Keratinocyte (primary cell): ENCODE measurements at regions not wholly inside any gene's neighbourhood (a gene's known extent, or its start where the extent isn't known, plus 50 kb on each side); places are given as distances from the start of the nearest gene placed in this dataset.

Experiments
- DNase-seq: peaks from one replicate; pipeline ENCODE4 v3.0.0-alpha.2; 2011; ENCODE audit warnings: low read depth, missing footprints, low spot score
- FAIRE-seq: peaks from 2 replicates; lab custom pipeline; 2011; peaks lifted over from hg19 to GRCh38; lab: Jason Lieb, UNC
- H2AFZ ChIP-seq: 2 replicates; pipeline ENCODE4 v1.6.0; 2012; ENCODE audit warnings: low read length, control low read depth, inconsistent platforms; ENCODE audit not compliant: control insufficient read depth
- H3K27ac ChIP-seq: 2 replicates; pipeline ENCODE4 v1.5.1; 2011; ENCODE audit warnings: low read length; ENCODE audit not compliant: control insufficient read depth, insufficient read depth
- H3K27me3 ChIP-seq: 3 replicates; pipeline ENCODE4 v1.6.0; 2011; ENCODE audit warnings: low read length; ENCODE audit not compliant: control insufficient read depth, insufficient read depth; ENCODE audit errors: extremely low read depth
- H3K36me3 ChIP-seq, 2 experiments: 2 replicates in 1 of 2; 3 replicates in 1 of 2; pipeline ENCODE4 v1.5.1; 2011; ENCODE audit warnings: low read length in 2 of 2, mild to moderate bottlenecking in 1 of 2; ENCODE audit not compliant: control insufficient read depth in 2 of 2, insufficient read depth in 2 of 2; ENCODE audit errors: extremely low read depth in 1 of 2
- H3K4me1 ChIP-seq: 3 replicates; pipeline ENCODE4 v1.5.1; 2011; ENCODE audit warnings: low read length; ENCODE audit not compliant: control insufficient read depth, insufficient read depth; ENCODE audit errors: extremely low read depth
- H3K4me2 ChIP-seq: 3 replicates; pipeline ENCODE4 v1.6.0; 2011; ENCODE audit warnings: low read depth, low read length; ENCODE audit not compliant: control insufficient read depth, insufficient read depth; ENCODE audit errors: extremely low read depth
- H3K4me3 ChIP-seq, 3 experiments: fragments of 200-600 bp in 1 of 3; sonication (generic) in 1 of 3; 2 replicates in 2 of 3; 3 replicates in 1 of 3; pipeline ENCODE4 v1.5.1; 2011 to 2016; ENCODE audit warnings: low read length in 3 of 3, mild to moderate bottlenecking in 3 of 3, control low read depth in 2 of 3, inconsistent platforms in 1 of 3, low read depth in 1 of 3, mixed read lengths in 1 of 3, mixed run types in 1 of 3, moderate library complexity in 1 of 3; ENCODE audit not compliant: control insufficient read depth in 2 of 3, insufficient read depth in 2 of 3; ENCODE audit errors: extremely low read depth in 1 of 3
- H3K79me2 ChIP-seq: 2 replicates; pipeline ENCODE4 v1.6.0; 2012; ENCODE audit warnings: low read length; ENCODE audit not compliant: control insufficient read depth, insufficient read depth
- H3K9ac ChIP-seq: 3 replicates; pipeline ENCODE4 v1.6.0; 2011; ENCODE audit warnings: low read length; ENCODE audit not compliant: control insufficient read depth, insufficient read depth; ENCODE audit errors: extremely low read depth
- H3K9me1 ChIP-seq: 3 replicates; pipeline ENCODE4 v1.6.0; 2011; ENCODE audit warnings: low read length; ENCODE audit not compliant: control insufficient read depth, insufficient read depth; ENCODE audit errors: extremely low read depth
- H3K9me3 ChIP-seq: 2 replicates; pipeline ENCODE4 v1.5.1; 2012; ENCODE audit warnings: low read depth, low read length; ENCODE audit not compliant: control insufficient read depth
- H4K20me1 ChIP-seq: 3 replicates; pipeline ENCODE4 v1.6.0; 2011; ENCODE audit warnings: low read length; ENCODE audit not compliant: control insufficient read depth, insufficient read depth; ENCODE audit errors: extremely low read depth
- CTCF ChIP-seq, 3 experiments: IDR thresholded peaks in 1 of 3; conservative IDR thresholded peaks in 1 of 3; optimal IDR thresholded peaks in 1 of 3; 2 replicates in 2 of 3; 3 replicates in 1 of 3; pipeline versions ENCODE3 to v1.5.1; 2011; ENCODE audit warnings: low read length in 3 of 3, mild to moderate bottlenecking in 3 of 3, moderate library complexity in 2 of 3, control low read depth in 1 of 3, inconsistent platforms in 1 of 3; ENCODE audit not compliant: insufficient read depth in 2 of 3; ENCODE audit errors: extremely low read depth in 1 of 3
- EZH2 ChIP-seq: IDR thresholded peaks from one replicate; pipeline ENCODE4 v1.6.1; 2012; ENCODE audit warnings: inconsistent platforms, mild to moderate bottlenecking, low read length, moderate library complexity
- dilution Hi-C: fragments of 300-500 bp; cut with MboI; formaldehyde crosslinking; loops from one replicate; pipeline ENCODE4 v1.7.0; 2020; ENCODE audit warnings: low sequenced_read_pairs; ENCODE audit not compliant: extremely low pct_ligation_motif_present

- H3K79me2 ChIP-seq: no peaks in the 10 kb centered on the region
- no peak for FAIRE-seq
- no peak for DNase-seq
- no peaks in the 10 kb centered on the region for H3K9me1 ChIP-seq
- peaks cover 9% of the 10 kb centered on the region for H3K4me1 ChIP-seq
- no peaks in the 10 kb centered on the region for H3K9me3 ChIP-seq
- H3K27me3 ChIP-seq: no peaks in the 10 kb centered on the region
- H3K9ac ChIP-seq: no peak overlapping the region
- H3K4me2 ChIP-seq: no peak overlapping the region
- no peaks in the 10 kb centered on the region for H3K36me3 ChIP-seq
- H3K27ac ChIP-seq: no peak overlapping the region
- no peak overlapping the region for H2AFZ ChIP-seq
- H3K4me3 ChIP-seq: no peak overlapping the region
- dilution Hi-C loops: no loop called here
- no peaks in the 10 kb centered on the region for H4K20me1 ChIP-seq
- no peak for TF ChIP-seq CTCF (optimal IDR thresholded peaks at IDR 0.05 in 1 of 3, IDR thresholded peaks at IDR 0.05 in 1 of 3, conservative IDR thresholded peaks at IDR 0.05 in 1 of 3; ENCODE audit: extremely low read depth in 1 of 3, insufficient read depth in 2 of 3, low read length in 3 of 3)
- TF ChIP-seq EZH2: no peak
These were observed 90.0 kb upstream of the SERP2 start for GRCh38 chr13:44283600-44283999.

GRCh38 chr13:44287958-44288357 is 85.7 kb upstream of the SERP2 start:
- Histone ChIP-seq H3K9ac (no peak overlapping the region), H3K4me1 (no peaks in the 10 kb centered on the region), H2AFZ (no peak overlapping the region), H4K20me1 (no peaks in the 10 kb centered on the region), H3K27ac (no peak overlapping the region), H3K27me3 (no peaks in the 10 kb centered on the region), H3K36me3 (no peaks in the 10 kb centered on the region), H3K4me3 (no peak overlapping the region), H3K79me2 (no peaks in the 10 kb centered on the region), H3K4me2 (no peak overlapping the region), H3K9me1 (no peaks in the 10 kb centered on the region), H3K9me3 (peaks cover 4% of the 10 kb centered on the region)
- TF ChIP-seq EZH2: no peak
- no peak for TF ChIP-seq CTCF (optimal IDR thresholded peaks at IDR 0.05 in 1 of 3, IDR thresholded peaks at IDR 0.05 in 1 of 3, conservative IDR thresholded peaks at IDR 0.05 in 1 of 3; ENCODE audit: extremely low read depth in 1 of 3, insufficient read depth in 2 of 3, low read length in 3 of 3)
- dilution Hi-C loops: no loop called here
- no peak for FAIRE-seq
- no peak for DNase-seq
